ENCODE measurements at regions not wholly inside any gene's neighbourhood (a gene's known extent, or its start where the extent isn't known, plus 50 kb on each side); places are given as distances from the start of the nearest gene placed in this dataset.

DNA sequence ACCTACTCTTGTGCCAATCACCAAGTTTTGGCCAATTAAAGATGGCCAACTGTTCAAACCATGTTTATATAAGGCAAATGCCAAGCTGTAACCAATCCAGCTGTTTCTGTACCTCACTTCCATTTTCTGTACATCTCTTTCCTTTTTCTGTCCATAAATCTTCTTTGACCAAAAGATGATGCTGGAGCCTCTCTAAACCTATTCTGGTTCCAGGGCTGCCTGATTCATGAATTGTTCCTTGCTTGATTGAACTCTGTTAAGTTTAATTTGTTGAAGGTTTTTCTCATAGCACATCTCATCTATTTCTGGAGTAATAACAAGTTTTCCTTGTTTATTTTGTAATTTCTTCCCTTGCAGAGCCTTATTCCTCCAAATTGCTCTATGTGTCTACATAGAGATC is 115.3 kb upstream of the SMAD3 start:
- DNase-seq: no peak

DNA sequence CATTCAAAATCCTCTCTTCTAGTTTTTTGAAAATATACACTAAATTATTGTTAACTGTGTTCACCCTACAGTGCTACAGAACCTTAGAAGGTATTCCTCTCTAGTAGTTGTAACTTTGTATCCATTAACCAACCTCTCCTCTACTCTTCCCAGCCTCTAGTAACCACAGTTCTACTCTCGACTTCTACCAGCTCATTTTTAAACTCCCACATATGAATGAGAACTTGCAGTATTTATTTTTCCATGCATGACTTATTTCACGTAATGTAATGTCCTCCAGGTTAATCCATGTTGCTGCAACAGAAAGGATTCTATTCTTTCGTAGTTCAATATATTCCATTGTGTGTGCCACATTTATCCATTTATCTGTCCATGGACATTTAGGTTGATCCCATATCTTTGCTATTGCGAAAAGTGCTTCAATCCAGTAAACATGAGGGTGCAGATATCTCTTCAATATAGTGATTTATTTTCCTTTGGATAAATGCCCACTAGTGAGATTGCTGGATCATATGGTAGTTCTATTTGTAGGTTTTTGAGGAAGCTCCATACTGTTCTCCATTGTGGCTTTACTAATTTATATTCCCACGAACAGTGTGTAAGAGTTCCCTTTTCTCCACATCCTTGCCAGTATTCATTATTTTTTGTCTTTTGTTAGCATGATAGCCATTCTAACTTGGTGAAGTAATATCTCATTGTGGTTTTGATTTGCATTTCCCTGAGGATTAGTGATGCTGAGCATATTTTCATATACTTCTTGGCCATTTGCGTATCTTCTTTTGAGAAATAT is 113.7 kb upstream of the SMAD3 start:
- DNase-seq: peak; percentile 69

GRCh38 chr15:66952756-66953522 is 112.5 kb upstream of the SMAD3 start:
- DNase-seq: no peak

DNA sequence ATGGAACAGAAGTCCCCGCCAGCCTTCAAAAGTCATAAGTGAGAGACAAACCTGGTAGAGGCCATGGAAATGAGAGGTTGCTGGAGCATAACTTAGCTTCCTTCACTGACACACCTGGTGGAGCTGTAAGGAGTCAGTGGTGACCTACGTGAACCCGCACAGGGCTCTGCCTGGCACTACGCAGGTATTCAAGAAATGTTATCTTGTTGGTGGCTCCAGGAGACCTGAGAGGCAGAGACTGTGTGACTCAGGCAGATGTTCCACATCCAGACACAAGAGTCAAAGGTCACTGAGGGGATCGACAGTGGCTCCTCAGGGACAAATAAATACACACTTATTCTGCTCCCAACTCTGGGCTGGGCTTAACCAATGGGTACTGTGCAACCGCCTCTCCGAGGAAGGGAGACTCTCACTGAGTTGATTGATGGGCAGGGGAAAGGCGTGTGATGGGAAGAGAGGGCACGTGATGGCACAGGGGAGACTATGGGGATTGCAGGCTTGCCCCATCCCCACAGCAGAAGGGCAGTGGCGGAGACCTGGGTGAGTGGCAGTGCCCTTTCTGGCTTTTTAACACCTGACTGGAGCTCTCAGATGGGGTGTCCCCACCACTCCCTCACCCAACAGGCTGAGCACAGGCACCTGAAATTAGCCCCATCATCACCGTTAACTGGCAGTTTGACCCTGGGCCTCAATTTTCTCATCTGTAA is 111.7 kb upstream of the SMAD3 start:
- DNase-seq: no peak

DNA sequence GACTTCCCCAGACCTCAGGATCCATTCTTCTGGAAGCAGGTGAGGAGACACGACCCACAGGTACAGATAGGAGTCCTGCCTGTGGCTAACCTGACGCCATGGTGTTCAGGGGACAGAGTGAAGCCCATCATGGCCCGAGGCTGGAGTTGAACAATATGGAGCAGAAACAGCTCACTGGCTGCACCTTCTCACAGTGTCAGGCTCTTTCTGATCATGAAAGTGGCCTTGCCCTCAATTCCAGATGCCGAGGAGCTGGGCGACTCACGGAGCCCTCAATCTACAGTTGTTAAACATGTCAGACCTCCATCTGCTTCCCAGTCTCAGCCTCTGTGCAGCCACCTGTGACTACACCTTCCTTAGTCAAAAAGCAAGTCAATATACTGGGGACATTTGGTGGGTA is 110.8 kb upstream of the SMAD3 start:
- DNase-seq: no peak

DNA sequence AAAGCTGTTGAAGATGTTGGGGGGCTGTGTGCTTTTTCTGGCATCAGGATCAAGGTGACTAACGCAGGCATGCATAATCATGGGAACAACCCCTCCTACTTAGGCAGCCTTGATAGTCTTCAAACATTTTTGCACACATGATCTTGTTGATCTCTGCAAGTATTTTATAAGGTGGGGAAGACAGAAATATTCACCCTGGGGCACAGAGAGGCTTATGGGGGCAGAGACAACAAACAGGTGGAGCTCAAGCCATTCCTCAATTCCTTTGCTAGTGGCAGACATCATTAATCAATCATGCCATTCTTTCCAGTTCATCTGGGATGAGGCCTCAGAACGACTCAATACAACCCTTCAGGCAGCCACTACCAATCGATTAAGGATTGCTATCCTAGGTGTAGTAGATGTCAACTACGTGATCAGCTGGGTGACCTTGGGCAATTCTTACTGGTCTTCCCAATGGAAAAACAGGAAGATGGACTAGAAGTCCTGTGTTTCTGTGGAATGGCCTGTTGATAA is 110.3 kb upstream of the SMAD3 start:
- no peak for DNase-seq

GRCh38 chr15:66955871-66956585 is 109.4 kb upstream of the SMAD3 start:
- peak; percentile 66 for DNase-seq

GRCh38 chr15:66956672-66957430 is 108.6 kb upstream of the SMAD3 start:
- DNase-seq: no peak

- DNase-seq: no peak
Observed at GRCh38 chr15:66957431-66957720, 108.0 kb upstream of the SMAD3 start.

- DNase-seq: no peak
Observed at GRCh38 chr15:66959066-66959465, 106.3 kb upstream of the SMAD3 start.

DNA sequence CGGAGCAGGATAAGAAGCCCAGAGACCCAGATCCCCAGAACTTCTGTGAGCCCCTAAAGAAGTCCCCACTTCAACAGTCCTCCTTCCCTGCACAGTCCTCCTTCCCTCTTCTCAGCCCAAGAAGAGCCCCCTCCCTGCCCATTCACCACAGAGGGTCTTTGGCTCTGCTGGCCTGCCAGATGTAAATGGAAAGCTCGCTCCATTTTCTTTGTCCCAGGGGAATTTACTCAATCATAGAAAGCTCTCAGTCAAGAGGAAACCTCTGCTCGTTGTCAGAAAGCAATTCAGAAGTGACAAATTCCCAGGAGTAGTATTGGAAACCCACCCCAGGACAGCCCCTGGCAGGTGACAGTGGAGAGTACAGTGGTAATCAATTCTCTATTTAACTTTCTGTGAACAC is 105.5 kb upstream of the SMAD3 start:
- no peak for DNase-seq

DNA sequence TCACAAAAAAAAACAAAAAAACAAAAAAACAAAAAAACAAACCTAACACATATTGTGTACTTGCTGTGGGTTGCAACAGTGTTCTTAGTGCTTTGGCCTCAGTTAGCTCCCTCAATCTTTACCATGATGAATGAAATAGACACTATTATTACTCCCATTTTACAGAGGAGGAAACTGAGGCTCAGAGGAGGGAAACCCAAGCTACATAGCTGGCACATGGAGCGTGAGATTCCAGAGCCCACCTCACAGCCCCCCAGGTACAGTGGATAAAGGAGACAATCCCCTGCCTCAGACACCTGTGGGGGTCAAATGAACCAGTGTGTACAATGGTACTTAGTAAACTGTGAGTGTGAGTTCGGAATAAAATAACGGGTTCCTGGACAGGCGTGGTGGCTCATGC is 104.9 kb upstream of the SMAD3 start:
- DNase-seq: no peak

GRCh38 chr15:66961407-66961884 is 104.0 kb upstream of the SMAD3 start:
- DNase-seq: peak; percentile 74

GRCh38 chr15:66961901-66962300 is 103.5 kb upstream of the SMAD3 start:
- DNase-seq: no peak

DNA sequence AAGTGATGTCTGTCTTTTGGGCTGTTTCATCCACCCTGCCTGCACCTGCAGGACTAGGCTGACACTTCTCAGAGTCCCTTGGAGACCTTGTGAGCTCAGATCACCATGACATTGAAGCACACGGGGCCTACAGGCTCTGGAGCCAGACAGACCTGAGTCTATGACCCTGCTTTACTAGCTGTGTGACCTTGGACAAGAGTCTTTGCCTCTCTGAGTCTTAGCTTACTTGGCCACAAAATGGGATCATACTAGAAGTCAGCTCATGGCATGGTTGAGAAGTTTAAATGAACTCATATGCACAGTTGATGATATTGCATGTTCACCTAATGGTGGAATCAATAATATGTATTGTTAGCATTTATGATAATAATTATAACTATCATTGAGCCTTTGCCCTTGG is 102.9 kb upstream of the SMAD3 start:
- no peak for DNase-seq

DNA sequence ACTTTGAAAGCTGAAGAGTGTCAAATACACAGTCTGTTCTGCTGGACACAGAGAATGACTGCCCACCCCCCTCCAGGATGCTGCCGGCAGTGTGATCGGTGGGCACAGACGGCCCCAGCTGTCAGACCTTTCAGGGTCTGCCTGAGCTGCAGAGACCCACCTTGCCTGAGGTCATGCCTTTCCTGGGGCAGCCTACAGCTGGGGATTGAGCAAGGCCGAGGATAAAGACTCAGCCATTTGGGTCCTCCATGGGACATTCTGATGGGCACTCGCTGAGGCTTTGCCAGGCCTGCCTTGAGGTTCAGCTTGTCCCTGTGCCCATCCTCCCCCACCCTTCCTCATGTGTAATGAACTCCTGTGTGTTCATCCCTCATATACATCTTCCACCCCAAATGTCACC is 102.3 kb upstream of the SMAD3 start:
- no peak for DNase-seq

GRCh38 chr15:66963710-66964109 is 101.7 kb upstream of the SMAD3 start:
- no peak for DNase-seq

GRCh38 chr15:66964111-66964738 is 101.2 kb upstream of the SMAD3 start:
- DNase-seq: no peak

DNA sequence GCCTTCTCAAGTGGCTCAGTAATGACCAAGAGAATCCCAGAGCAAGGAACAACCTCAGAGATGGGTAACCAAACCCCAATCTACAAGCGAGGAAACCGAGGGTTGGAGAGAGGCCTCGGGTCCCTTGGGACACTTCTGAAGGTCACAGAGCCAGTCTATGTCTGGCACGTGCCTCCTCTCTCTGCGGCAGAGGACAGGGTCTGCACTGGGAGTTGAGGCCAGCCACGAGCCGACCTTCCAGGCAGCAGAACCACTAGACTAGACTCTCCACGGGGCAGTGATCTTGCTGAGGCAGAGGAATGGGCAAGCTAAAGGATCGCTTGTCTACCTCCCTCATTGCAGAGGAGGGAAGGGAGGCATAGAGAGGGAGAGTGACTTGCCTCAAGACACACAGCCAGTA is 100.6 kb upstream of the SMAD3 start:
- no peak for DNase-seq

- DNase-seq: no peak
Observed at GRCh38 chr15:66965201-66965900, 100.1 kb upstream of the SMAD3 start.

- no peak for DNase-seq
Observed at GRCh38 chr15:66966256-66966655, 99.1 kb upstream of the SMAD3 start.

All from fibroblast of skin of right biceps (primary cell).